OCI-LY1 (cell line): ENCODE measurements at regions not wholly inside any gene's neighbourhood (a gene's known extent, or its start where the extent isn't known, plus 50 kb on each side); places are given as distances from the start of the nearest gene placed in this dataset.

ENCODE experiments used
- EZH2 ChIP-seq: fragments of 200-600 bp; sonication (generic), shearing (Covaris generic); IDR thresholded peaks from 2 replicates; pipeline ENCODE4 v1.8.0; 2017; ENCODE audit warnings: borderline replicate concordance, mixed run types, mild to moderate bottlenecking, antibody characterized with exemption, low read length, moderate library complexity, mixed read lengths
- TF ChIP-seq, protein P1 (sequence below): fragments of 200-600 bp; sonication (generic), shearing (Covaris generic); IDR thresholded peaks from 2 replicates; pipeline ENCODE4 v1.5.1; 2017; ENCODE audit warnings: mild to moderate bottlenecking, antibody characterized with exemption, low read length, moderate library complexity, mixed read lengths

DNA sequence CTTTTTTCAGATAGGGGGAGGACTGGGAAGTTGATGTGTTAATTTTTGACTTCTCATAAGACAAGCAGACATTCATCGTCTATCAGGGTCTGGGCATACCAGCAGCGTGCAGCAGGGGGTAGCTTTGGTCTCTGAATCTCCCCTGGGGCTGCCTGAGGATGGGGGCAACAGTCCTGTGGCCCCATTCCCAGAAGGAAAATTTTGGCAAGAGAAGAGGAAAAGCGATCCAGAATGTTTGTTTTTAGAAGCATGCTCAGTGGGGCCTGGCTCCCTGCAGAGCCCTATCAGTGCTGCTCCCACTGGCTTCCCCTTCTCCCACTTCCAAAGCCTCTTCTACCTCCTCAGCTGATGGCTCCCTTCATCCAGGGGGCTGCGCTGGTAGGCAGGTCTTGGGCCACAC lies 194.8 kb upstream of the IL12B start:
- TF ChIP-seq, protein P1, sequence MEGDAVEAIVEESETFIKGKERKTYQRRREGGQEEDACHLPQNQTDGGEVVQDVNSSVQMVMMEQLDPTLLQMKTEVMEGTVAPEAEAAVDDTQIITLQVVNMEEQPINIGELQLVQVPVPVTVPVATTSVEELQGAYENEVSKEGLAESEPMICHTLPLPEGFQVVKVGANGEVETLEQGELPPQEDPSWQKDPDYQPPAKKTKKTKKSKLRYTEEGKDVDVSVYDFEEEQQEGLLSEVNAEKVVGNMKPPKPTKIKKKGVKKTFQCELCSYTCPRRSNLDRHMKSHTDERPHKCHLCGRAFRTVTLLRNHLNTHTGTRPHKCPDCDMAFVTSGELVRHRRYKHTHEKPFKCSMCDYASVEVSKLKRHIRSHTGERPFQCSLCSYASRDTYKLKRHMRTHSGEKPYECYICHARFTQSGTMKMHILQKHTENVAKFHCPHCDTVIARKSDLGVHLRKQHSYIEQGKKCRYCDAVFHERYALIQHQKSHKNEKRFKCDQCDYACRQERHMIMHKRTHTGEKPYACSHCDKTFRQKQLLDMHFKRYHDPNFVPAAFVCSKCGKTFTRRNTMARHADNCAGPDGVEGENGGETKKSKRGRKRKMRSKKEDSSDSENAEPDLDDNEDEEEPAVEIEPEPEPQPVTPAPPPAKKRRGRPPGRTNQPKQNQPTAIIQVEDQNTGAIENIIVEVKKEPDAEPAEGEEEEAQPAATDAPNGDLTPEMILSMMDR = no peak
- TF ChIP-seq EZH2 = no peak
